Trophoblast cell (in vitro differentiated cells and primary cell): ENCODE measurements at regions not wholly inside any gene's neighbourhood (a gene's known extent, or its start where the extent isn't known, plus 50 kb on each side); places are given as distances from the start of the nearest gene placed in this dataset.

Experiments used
- DNase-seq, 2 donors: peaks; one replicate each; pipeline ENCODE4 v3.0.0-alpha.2; 2016
- H2AFZ ChIP-seq: 2 replicates; pipeline ENCODE4 v1.6.1; 2013; ENCODE audit warnings: low read length, moderate library complexity, mild to moderate bottlenecking; ENCODE audit not compliant: insufficient read depth, poor library complexity
- H2AK5ac ChIP-seq: 2 replicates; pipeline ENCODE4 v1.6.1; 2013; ENCODE audit warnings: mild to moderate bottlenecking, low read length
- H2BK120ac ChIP-seq: 2 replicates; pipeline ENCODE4 v1.6.1; 2013; ENCODE audit warnings: low read length, mild to moderate bottlenecking, moderate library complexity; ENCODE audit not compliant: insufficient read depth, poor library complexity
- H2BK12ac ChIP-seq: 2 replicates; pipeline ENCODE4 v1.6.1; 2013; ENCODE audit warnings: mild to moderate bottlenecking, low read length, moderate library complexity
- H2BK5ac ChIP-seq: 2 replicates; pipeline ENCODE4 v1.6.1; 2013; ENCODE audit warnings: low read length, low read depth, moderate library complexity, mild to moderate bottlenecking; ENCODE audit not compliant: poor library complexity
- H3K14ac ChIP-seq: 2 replicates; pipeline ENCODE4 v1.6.1; 2013; ENCODE audit warnings: mild to moderate bottlenecking, low read length
- H3K18ac ChIP-seq: 2 replicates; pipeline ENCODE4 v1.6.1; 2013; ENCODE audit warnings: mild to moderate bottlenecking, low read length
- H3K23ac ChIP-seq: 2 replicates; pipeline ENCODE4 v1.6.1; 2013; ENCODE audit warnings: low read length
- H3K27ac ChIP-seq: 2 replicates; pipeline ENCODE4 v1.5.1; 2013; ENCODE audit warnings: low read depth, mild to moderate bottlenecking, inconsistent platforms, low read length, moderate library complexity
- H3K27me3 ChIP-seq: 2 replicates; pipeline ENCODE4 v1.6.1; 2013; ENCODE audit warnings: inconsistent platforms, mild to moderate bottlenecking, low read length, moderate library complexity; ENCODE audit not compliant: insufficient read depth
- H3K36me3 ChIP-seq, 2 experiments: 1 replicate in 1 of 2; 2 replicates in 1 of 2; pipeline ENCODE4 v1.6.1; 2013; ENCODE audit warnings: low read length in 2 of 2, mild to moderate bottlenecking in 2 of 2, moderate library complexity in 1 of 2; ENCODE audit not compliant: insufficient read depth in 2 of 2, control insufficient read depth in 1 of 2
- H3K4ac ChIP-seq: 2 replicates; pipeline ENCODE4 v1.6.1; 2013; ENCODE audit warnings: low read depth, mild to moderate bottlenecking, low read length, moderate library complexity
- H3K4me1 ChIP-seq, 2 experiments: 1 replicate in 1 of 2; 2 replicates in 1 of 2; pipeline ENCODE4 v1.6.1; 2013; ENCODE audit warnings: low read length in 2 of 2, mild to moderate bottlenecking in 2 of 2, moderate library complexity in 1 of 2; ENCODE audit not compliant: insufficient read depth in 2 of 2, control insufficient read depth in 1 of 2
- H3K4me2 ChIP-seq: 2 replicates; pipeline ENCODE4 v1.6.1; 2013; ENCODE audit warnings: inconsistent platforms, mild to moderate bottlenecking, low read length, moderate library complexity
- H3K4me3 ChIP-seq: 2 replicates; pipeline ENCODE4 v1.5.1; 2013; ENCODE audit warnings: mild to moderate bottlenecking, low read depth, low read length, inconsistent platforms
- H3K79me1 ChIP-seq: one replicate; pipeline ENCODE4 v1.6.1; 2013; ENCODE audit warnings: low read length
- H3K79me2 ChIP-seq: 2 replicates; pipeline ENCODE4 v1.6.1; 2013; ENCODE audit warnings: low read length, mild to moderate bottlenecking; ENCODE audit not compliant: control insufficient read depth, insufficient read depth, poor library complexity
- H3K9ac ChIP-seq: 2 replicates; pipeline ENCODE4 v1.6.1; 2013; ENCODE audit warnings: mild to moderate bottlenecking, low read length
- H3K9me3 ChIP-seq: 2 replicates; pipeline ENCODE4 v1.6.1; 2013; ENCODE audit warnings: low read depth, mild to moderate bottlenecking, control low read depth, inconsistent platforms, low read length; ENCODE audit not compliant: insufficient read depth
- H4K12ac ChIP-seq: 2 replicates; pipeline ENCODE4 v1.6.1; 2013; ENCODE audit warnings: low read depth, mild to moderate bottlenecking, low read length, moderate library complexity
- H4K8ac ChIP-seq: 2 replicates; pipeline ENCODE4 v1.6.1; 2013; ENCODE audit warnings: low read depth, mild to moderate bottlenecking, low read length, moderate library complexity
- H4K91ac ChIP-seq: one replicate; pipeline ENCODE4 v1.6.1; 2013; ENCODE audit warnings: low read depth, mild to moderate bottlenecking, low read length, moderate library complexity
- WGBS: extraction: QIAGEN DNeasy Blood & Tissue Kit; methylation state at CpG from one replicate; pipeline ENCODE4 v1.1.7; 2013; ENCODE audit warnings: missing lambda C conversion rate; ENCODE audit not compliant: insufficient read length, insufficient coverage; ENCODE audit errors: extremely low coverage; 5-methylcytosine and 5-hydroxymethylcytosine counted together

GRCh38 chr14:34014936-34015335 lies 64.1 kb upstream of the EGLN3 start:
- Histone ChIP-seq H3K4me3 (no peak overlapping the region), H3K23ac (no peak overlapping the region), H4K8ac (no peak overlapping the region), H3K18ac (no peak overlapping the region), H3K4me2 (no peak overlapping the region), H2AK5ac (no peak overlapping the region), H4K12ac (no peak overlapping the region), H3K9ac (no peak overlapping the region), H3K36me3 (no peaks in the 10 kb centered on the region), H4K91ac (no peak overlapping the region), H2BK120ac (no peak overlapping the region), H3K27me3 (no peaks in the 10 kb centered on the region), H3K9me3 (no peaks in the 10 kb centered on the region), H2BK5ac (no peak overlapping the region), H3K27ac (no peak overlapping the region), H2BK12ac (no peak overlapping the region), H3K79me2 (no peaks in the 10 kb centered on the region), H3K4me1 (no peaks in the 10 kb centered on the region), H3K79me1 (peaks cover 2% of the 10 kb centered on the region), H3K4ac (no peak overlapping the region), H3K14ac (no peak overlapping the region), H2AFZ (no peak overlapping the region)
- no peak for DNase-seq
- no CpG with 5 or more reads among the region's 3 CpGs for WGBS

GRCh38 chr14:34013721-34014060 lies 62.8 kb upstream of the EGLN3 start:
- H3K36me3 ChIP-seq: no peaks in the 10 kb centered on the region
- H4K12ac ChIP-seq: no peak overlapping the region
- no peak overlapping the region for H3K27ac ChIP-seq
- H3K79me2 ChIP-seq: no peaks in the 10 kb centered on the region
- no peak overlapping the region for H3K4me3 ChIP-seq
- H3K79me1 ChIP-seq: peaks cover 2% of the 10 kb centered on the region
- WGBS: no CpG with 5 or more reads among the region's 4 CpGs
- H2AK5ac ChIP-seq: no peak overlapping the region
- H3K14ac ChIP-seq: no peak overlapping the region
- no peak overlapping the region for H3K4me2 ChIP-seq
- H2BK12ac ChIP-seq: no peak overlapping the region
- H3K4me1 ChIP-seq: no peaks in the 10 kb centered on the region
- H2BK5ac ChIP-seq: no peak overlapping the region
- H3K9ac ChIP-seq: no peak overlapping the region
- H3K9me3 ChIP-seq: no peaks in the 10 kb centered on the region
- H3K4ac ChIP-seq: no peak overlapping the region
- no peak overlapping the region for H2BK120ac ChIP-seq
- no peak overlapping the region for H2AFZ ChIP-seq
- no peak overlapping the region for H4K8ac ChIP-seq
- H4K91ac ChIP-seq: no peak overlapping the region
- no peak for DNase-seq
- no peak overlapping the region for H3K18ac ChIP-seq
- no peaks in the 10 kb centered on the region for H3K27me3 ChIP-seq
- H3K23ac ChIP-seq: no peak overlapping the region

- no peak overlapping the region for H2BK12ac ChIP-seq
- H4K91ac ChIP-seq: no peak overlapping the region
- WGBS: 100% methylated on average over 3 of the region's 9 CpGs
- H3K4ac ChIP-seq: no peak overlapping the region
- no peak overlapping the region for H2BK5ac ChIP-seq
- no peak overlapping the region for H3K23ac ChIP-seq
- H4K12ac ChIP-seq: no peak overlapping the region
- no peak overlapping the region for H2BK120ac ChIP-seq
- H3K9me3 ChIP-seq: no peaks in the 10 kb centered on the region
- no peaks in the 10 kb centered on the region for H3K36me3 ChIP-seq
- no peak overlapping the region for H3K27ac ChIP-seq
- H3K4me3 ChIP-seq: no peak overlapping the region
- H3K4me1 ChIP-seq: no peaks in the 10 kb centered on the region
- no peaks in the 10 kb centered on the region for H3K27me3 ChIP-seq
- H2AFZ ChIP-seq: no peak overlapping the region
- H3K18ac ChIP-seq: no peak overlapping the region
- no peak overlapping the region for H3K14ac ChIP-seq
- no peaks in the 10 kb centered on the region for H3K79me1 ChIP-seq
- DNase-seq: peak; percentile 68 to 80
- no peak overlapping the region for H4K8ac ChIP-seq
- H3K79me2 ChIP-seq: no peaks in the 10 kb centered on the region
- H2AK5ac ChIP-seq: no peak overlapping the region
- H3K4me2 ChIP-seq: no peak overlapping the region
- no peak overlapping the region for H3K9ac ChIP-seq
Measured at GRCh38 chr14:34012978-34013720, 62.3 kb upstream of the EGLN3 start.

- Histone ChIP-seq H2BK12ac (no peak overlapping the region), H4K12ac (no peak overlapping the region), H3K27me3 (no peaks in the 10 kb centered on the region), H3K9me3 (no peaks in the 10 kb centered on the region), H3K4me2 (no peak overlapping the region), H3K27ac (no peak overlapping the region), H4K91ac (no peak overlapping the region), H3K4ac (no peak overlapping the region), H2BK5ac (no peak overlapping the region), H2BK120ac (no peak overlapping the region), H3K79me2 (no peaks in the 10 kb centered on the region), H3K23ac (no peak overlapping the region), H2AFZ (no peak overlapping the region), H4K8ac (no peak overlapping the region), H3K36me3 (no peaks in the 10 kb centered on the region), H3K4me1 (no peaks in the 10 kb centered on the region), H2AK5ac (no peak overlapping the region), H3K14ac (no peak overlapping the region), H3K18ac (no peak overlapping the region), H3K9ac (no peak overlapping the region), H3K4me3 (no peak overlapping the region), H3K79me1 (no peaks in the 10 kb centered on the region)
- DNase-seq: no peak
- no CpG with 5 or more reads among the region's 6 CpGs for WGBS
Measured at GRCh38 chr14:34012369-34012768, 61.5 kb upstream of the EGLN3 start.
